GM12878 (cell line): ENCODE measurements at regions not wholly inside any gene's neighbourhood (a gene's known extent, or its start where the extent isn't known, plus 50 kb on each side); places are given as distances from the start of the nearest gene placed in this dataset.

Source experiments
- ATAC-seq: fragments of 200-7000 bp; cut with Tn5 transposase; 3 replicates; pipeline ENCODE4 v1.9.1; 2020; ENCODE audit warnings: mild to moderate bottlenecking, moderate library complexity
- BruUV-seq: library from RNA; stranded (reverse); fragments of 400-500 nt; replicated peaks from 2 replicates; lab custom pipeline; 2021; lab: Mats Ljungman, UMichigan
- CTCF ChIA-PET: fragments of 300-600 bp; sonication (Branson Sonifier 250); formaldehyde crosslinking; extraction: SDS; loops from one replicate; lab custom pipeline; 2021; ENCODE audit warnings: inconsistent platforms; lab: Yijun Ruan, JAX
- POLR2A ChIA-PET: fragments of 350-600 bp; formaldehyde crosslinking; extraction: SDS; loops from one replicate; lab custom pipeline; 2021; ENCODE audit warnings: inconsistent platforms; lab: Charles Lee
- RAD21 ChIA-PET: fragments of 300-600 bp; sonication (Branson Sonifier 250); formaldehyde crosslinking; loops from one replicate; lab custom pipeline; 2023; ENCODE audit warnings: antibody characterized with exemption; ENCODE audit not compliant: unreplicated experiment; lab: Charles Lee
- SMC1A ChIA-PET: fragments of 300-600 bp; sonication (Branson Sonifier 250); formaldehyde crosslinking; loops from one replicate; lab custom pipeline; 2023; ENCODE audit not compliant: unreplicated experiment, uncharacterized antibody; lab: Charles Lee
- DNase-seq: peaks from one replicate; pipeline ENCODE4 v3.0.0-alpha.2; 2011; ENCODE audit warnings: low read depth, low spot score
- FAIRE-seq: peaks from 3 replicates; lab custom pipeline; 2011; peaks lifted over from hg19 to GRCh38; lab: Jason Lieb, UNC
- H2AFZ ChIP-seq: 2 replicates; pipeline ENCODE4 v1.6.0; 2011; ENCODE audit warnings: low read depth, low read length, control low read depth; ENCODE audit not compliant: control insufficient read depth
- H3K27ac ChIP-seq: 2 replicates; pipeline ENCODE4 v1.5.1; 2011; ENCODE audit warnings: control low read depth; ENCODE audit not compliant: control insufficient read depth, insufficient read depth
- H3K27me3 ChIP-seq, 2 experiments: replicated peaks in 1 of 2; 2 replicates each; pipeline versions ENCODE4 v1.6.0 to v1.6.1; 2011; ENCODE audit warnings: low read length in 1 of 2; ENCODE audit not compliant: control insufficient read depth in 2 of 2, insufficient read depth in 2 of 2
- H3K36me3 ChIP-seq, 2 experiments: 2 replicates each; pipeline ENCODE4 v1.5.1; 2011; ENCODE audit warnings: low read length in 1 of 2; ENCODE audit not compliant: control insufficient read depth in 2 of 2, insufficient read depth in 2 of 2
- H3K4me1 ChIP-seq: 2 replicates; pipeline ENCODE4 v1.6.1; 2011; ENCODE audit warnings: mild to moderate bottlenecking, low read length, moderate library complexity, mixed read lengths; ENCODE audit not compliant: control insufficient read depth, insufficient read depth
- H3K4me2 ChIP-seq: 2 replicates; pipeline ENCODE4 v1.6.0; 2011; ENCODE audit warnings: control low read depth; ENCODE audit not compliant: control insufficient read depth, insufficient read depth
- H3K4me3 ChIP-seq: fragments of 200-600 bp; sonication (generic); 2 replicates; pipeline ENCODE4 v1.5.1; 2016
- H3K79me2 ChIP-seq: 2 replicates; pipeline ENCODE4 v1.6.0; 2011; ENCODE audit warnings: low read length; ENCODE audit not compliant: control insufficient read depth, insufficient read depth
- H3K9ac ChIP-seq: 2 replicates; pipeline ENCODE4 v1.8.0; 2011; ENCODE audit warnings: low read length, control low read depth, mixed read lengths; ENCODE audit not compliant: control insufficient read depth, insufficient read depth
- H3K9me3 ChIP-seq: replicated peaks from 3 replicates; pipeline ENCODE4 v1.5.1; 2011; ENCODE audit warnings: mild to moderate bottlenecking, low read length; ENCODE audit not compliant: control insufficient read depth, insufficient read depth
- H4K20me1 ChIP-seq: 2 replicates; pipeline ENCODE4 v1.6.0; 2011; ENCODE audit not compliant: control insufficient read depth, insufficient read depth
- BRCA1 ChIP-seq: IDR thresholded peaks from 2 replicates; pipeline ENCODE4 v1.6.1; 2011; ENCODE audit warnings: low read depth, low read length, improper control_type of control experiment
- CBX3 ChIP-seq: fragments of 200-600 bp; sonication (generic); IDR thresholded peaks from 2 replicates; pipeline ENCODE4 v1.6.1; 2016; ENCODE audit warnings: low read depth, borderline replicate concordance
- EP300 ChIP-seq, 2 experiments: fragments of 150-350 bp in 1 of 2; IDR thresholded peaks; 2 replicates each; pipeline ENCODE4 v1.6.1; 2011 to 2012; ENCODE audit warnings: low read depth in 2 of 2, low read length in 2 of 2, borderline replicate concordance in 1 of 2, improper control_type of control experiment in 1 of 2, inconsistent platforms in 1 of 2; ENCODE audit not compliant: control insufficient read depth in 1 of 2
- FOXM1 ChIP-seq: IDR thresholded peaks from 2 replicates; pipeline ENCODE4 v1.6.1; 2012; ENCODE audit warnings: low read depth, mild to moderate bottlenecking, inconsistent platforms, low read length, moderate library complexity
- GATAD2B ChIP-seq: fragments of 450-650 bp; conservative IDR thresholded peaks from 2 replicates; pipeline ENCODE4 v1.6.1; 2017; ENCODE audit warnings: low read depth, mild to moderate bottlenecking, moderate library complexity
- HDAC6 ChIP-seq: fragments of 200-600 bp; sonication (generic); IDR thresholded peaks from one replicate; pipeline ENCODE4 v1.8.0; 2017; ENCODE audit warnings: antibody characterized with exemption; ENCODE audit not compliant: unreplicated experiment
- HDGF ChIP-seq: fragments of 450-650 bp; IDR thresholded peaks from 2 replicates; pipeline ENCODE4 v1.6.1; 2016; ENCODE audit warnings: antibody characterized with exemption
- IRF4 ChIP-seq: IDR thresholded peaks from 2 replicates; pipeline ENCODE4 v1.6.1; 2011; ENCODE audit warnings: low read depth, low read length
- PBX3 ChIP-seq: IDR thresholded peaks from 2 replicates; pipeline ENCODE4 v1.6.1; 2011; ENCODE audit warnings: mild to moderate bottlenecking, low read depth, low read length, moderate library complexity; ENCODE audit not compliant: insufficient replicate concordance
- PML ChIP-seq: IDR thresholded peaks from 2 replicates; pipeline ENCODE4 v1.6.1; 2012; ENCODE audit warnings: low read length, inconsistent platforms
- RAD21 ChIP-seq: IDR thresholded peaks from 2 replicates; pipeline ENCODE4 v1.6.1; 2011; ENCODE audit warnings: mild to moderate bottlenecking, low read depth, low read length, moderate library complexity; ENCODE audit not compliant: insufficient read depth
- SMAD1 ChIP-seq: fragments of 450-650 bp; IDR thresholded peaks from 2 replicates; pipeline ENCODE4 v1.6.1; 2018; ENCODE audit warnings: mild to moderate bottlenecking, low read depth; ENCODE audit not compliant: partially characterized antibody
- SMAD5 ChIP-seq: IDR thresholded peaks from 2 replicates; pipeline ENCODE4 v1.6.1; 2016; ENCODE audit warnings: antibody characterized with exemption, low read depth
- SREBF2 ChIP-seq: IDR thresholded peaks from 2 replicates; pipeline ENCODE4 v1.6.1; 2012; ENCODE audit warnings: mild to moderate bottlenecking, low read length
- STAT1 ChIP-seq: fragments of 450-650 bp; conservative IDR thresholded peaks from 2 replicates; pipeline ENCODE4 v1.6.1; 2014; ENCODE audit warnings: antibody characterized with exemption, mild to moderate bottlenecking
- TCF7 ChIP-seq: IDR thresholded peaks from 2 replicates; pipeline ENCODE4 v1.6.1; 2014; ENCODE audit warnings: antibody characterized with exemption, borderline replicate concordance
- YBX1 ChIP-seq: fragments of 450-650 bp; IDR thresholded peaks from 2 replicates; pipeline ENCODE4 v1.6.1; 2016; ENCODE audit warnings: antibody characterized with exemption
- WGBS: methylation state at CpG from one replicate; pipeline ENCODE4 v1.1.6; 2016; ENCODE audit warnings: low lambda C conversion rate; ENCODE audit not compliant: insufficient replicate concordance, insufficient coverage; ENCODE audit errors: missing lambda C conversion rate; 5-methylcytosine and 5-hydroxymethylcytosine counted together
- in situ Hi-C: fragments of 300-500 bp; cut with MboI; formaldehyde crosslinking; loops from 9 replicates; pipeline ENCODE4 v1.14.3; 2018; ENCODE audit warnings: mixed read lengths
- intact Hi-C: fragments of 100-400 bp; cut with micrococcal nuclease; formaldehyde crosslinking; loops from one replicate; pipeline ENCODE4 v1.14.2; 2022; ENCODE audit not compliant: unreplicated experiment
- TF ChIP-seq, protein P1 (sequence below): fragments of 150-350 bp; IDR thresholded peaks from 2 replicates; pipeline ENCODE4 v1.6.1; 2016; ENCODE audit warnings: low read depth, low read length

- 57% methylated on average over 6 of the region's 6 CpGs for WGBS
Observed at GRCh38 chr4:30462445-30463090, 257.6 kb upstream of the PCDH7 start.

GRCh38 chr4:30471861-30472260 lies 248.3 kb upstream of the PCDH7 start:
- Histone ChIP-seq H3K9me3 (no peaks in the 10 kb centered on the region; the same call in 2 of the 3 replicates), H3K27ac (no peak overlapping the region), H3K9ac (no peak overlapping the region), H3K27me3 (no peaks in the 10 kb centered on the region), H3K36me3 (no peaks in the 10 kb centered on the region), H4K20me1 (no peaks in the 10 kb centered on the region), H2AFZ (no peak overlapping the region), H3K4me2 (no peak overlapping the region), H3K4me1 (0 out of 2 replicates have a peak, but pooled peaks cover 3% of the 10 kb centered on the region), H3K4me3 (no peak overlapping the region), H3K79me2 (no peaks in the 10 kb centered on the region)
- CTCF ChIA-PET: no interaction called here
- intact Hi-C loops (no loop called here), in situ Hi-C loops (no loop called here)
- 3% methylated on average over 3 of the region's 3 CpGs for WGBS
- SMC1A ChIA-PET: no interaction called here
- POLR2A ChIA-PET: no interaction called here
- no TSS peak for BruUV-seq
- ATAC-seq: no peak
- DNase-seq: no peak
- FAIRE-seq: no peak
- RAD21 ChIA-PET: no interaction called here
- TF ChIP-seq IRF4: no peak
- no peak for TF ChIP-seq FOXM1
- TF ChIP-seq HDAC6: no peak
- TF ChIP-seq SMAD1: no peak
- TF ChIP-seq PBX3: no peak
- TF ChIP-seq, protein P1, sequence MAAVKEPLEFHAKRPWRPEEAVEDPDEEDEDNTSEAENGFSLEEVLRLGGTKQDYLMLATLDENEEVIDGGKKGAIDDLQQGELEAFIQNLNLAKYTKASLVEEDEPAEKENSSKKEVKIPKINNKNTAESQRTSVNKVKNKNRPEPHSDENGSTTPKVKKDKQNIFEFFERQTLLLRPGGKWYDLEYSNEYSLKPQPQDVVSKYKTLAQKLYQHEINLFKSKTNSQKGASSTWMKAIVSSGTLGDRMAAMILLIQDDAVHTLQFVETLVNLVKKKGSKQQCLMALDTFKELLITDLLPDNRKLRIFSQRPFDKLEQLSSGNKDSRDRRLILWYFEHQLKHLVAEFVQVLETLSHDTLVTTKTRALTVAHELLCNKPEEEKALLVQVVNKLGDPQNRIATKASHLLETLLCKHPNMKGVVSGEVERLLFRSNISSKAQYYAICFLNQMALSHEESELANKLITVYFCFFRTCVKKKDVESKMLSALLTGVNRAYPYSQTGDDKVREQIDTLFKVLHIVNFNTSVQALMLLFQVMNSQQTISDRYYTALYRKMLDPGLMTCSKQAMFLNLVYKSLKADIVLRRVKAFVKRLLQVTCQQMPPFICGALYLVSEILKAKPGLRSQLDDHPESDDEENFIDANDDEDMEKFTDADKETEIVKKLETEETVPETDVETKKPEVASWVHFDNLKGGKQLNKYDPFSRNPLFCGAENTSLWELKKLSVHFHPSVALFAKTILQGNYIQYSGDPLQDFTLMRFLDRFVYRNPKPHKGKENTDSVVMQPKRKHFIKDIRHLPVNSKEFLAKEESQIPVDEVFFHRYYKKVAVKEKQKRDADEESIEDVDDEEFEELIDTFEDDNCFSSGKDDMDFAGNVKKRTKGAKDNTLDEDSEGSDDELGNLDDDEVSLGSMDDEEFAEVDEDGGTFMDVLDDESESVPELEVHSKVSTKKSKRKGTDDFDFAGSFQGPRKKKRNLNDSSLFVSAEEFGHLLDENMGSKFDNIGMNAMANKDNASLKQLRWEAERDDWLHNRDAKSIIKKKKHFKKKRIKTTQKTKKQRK: no peak

More at GRCh38 chr4:30462445-30463090, 257.6 kb upstream of the PCDH7 start:
- peaks cover 1% of the 10 kb centered on the region; the same call in 2 of the 3 replicates for H3K9me3 ChIP-seq
- H3K79me2 ChIP-seq: no peaks in the 10 kb centered on the region
- no peak overlapping the region for H2AFZ ChIP-seq
- intact Hi-C loops (no loop called here), in situ Hi-C loops (no loop called here)
- H3K27ac ChIP-seq: no peak overlapping the region
- no peak for FAIRE-seq
- H3K4me3 ChIP-seq: no peak overlapping the region
- no peaks in the 10 kb centered on the region for H3K27me3 ChIP-seq
- SMC1A ChIA-PET: interaction anchor here (1.0 to 2.1 kb wide), 5 partner anchors 11 to 160 kb away, joined by 3 to 6 read pairs (median 4); no protein-coding TSS in a partner anchor
- H3K36me3 ChIP-seq: no peaks in the 10 kb centered on the region
- no peaks in the 10 kb centered on the region for H4K20me1 ChIP-seq
- H3K4me2 ChIP-seq: no peak overlapping the region
- no peak for TF ChIP-seq SMAD5
- no peak for TF ChIP-seq CBX3
- TF ChIP-seq PML: no peak
- no peak for TF ChIP-seq RAD21
- TF ChIP-seq STAT1: no peak
- no peak for TF ChIP-seq EP300 (IDR thresholded peaks at IDR 0.05; ENCODE audit: borderline replicate concordance in 1 of 2, control insufficient read depth in 1 of 2, low read depth in 2 of 2, low read length in 2 of 2)
- TF ChIP-seq SREBF2: no peak
- no peak for TF ChIP-seq HDGF
- no peak for TF ChIP-seq GATAD2B
- no peak for TF ChIP-seq TCF7
- TF ChIP-seq YBX1: no peak
- TF ChIP-seq BRCA1: no peak
- TF ChIP-seq, all 136 proteins: peak for 0
- ATAC-seq (no peak), DNase-seq (no peak)
- POLR2A ChIA-PET: no interaction called here
- BruUV-seq: no TSS peak
- H3K4me1 ChIP-seq: peaks cover 16% of the 10 kb centered on the region
- RAD21 ChIA-PET: no interaction called here
- no peak overlapping the region for H3K9ac ChIP-seq
- CTCF ChIA-PET: interaction anchor here (1.0 kb wide), 1 partner anchor 82 kb away, joined by 3 read pairs; no protein-coding TSS in a partner anchor
